GM19238 (cell line): ENCODE measurements at regions not wholly inside any gene's neighbourhood (a gene's known extent, or its start where the extent isn't known, plus 50 kb on each side); places are given as distances from the start of the nearest gene placed in this dataset.
"Not testable (repeated sequence)": the region's sequence is repeated elsewhere in the genome, so short reads cannot be mapped to it uniquely, and the experiment has no call there.

Source experiments
- DNase-seq: peaks from one replicate; pipeline ENCODE4 v3.0.0; 2011; ENCODE audit warnings: low spot score; ENCODE audit not compliant: insufficient read length

DNA sequence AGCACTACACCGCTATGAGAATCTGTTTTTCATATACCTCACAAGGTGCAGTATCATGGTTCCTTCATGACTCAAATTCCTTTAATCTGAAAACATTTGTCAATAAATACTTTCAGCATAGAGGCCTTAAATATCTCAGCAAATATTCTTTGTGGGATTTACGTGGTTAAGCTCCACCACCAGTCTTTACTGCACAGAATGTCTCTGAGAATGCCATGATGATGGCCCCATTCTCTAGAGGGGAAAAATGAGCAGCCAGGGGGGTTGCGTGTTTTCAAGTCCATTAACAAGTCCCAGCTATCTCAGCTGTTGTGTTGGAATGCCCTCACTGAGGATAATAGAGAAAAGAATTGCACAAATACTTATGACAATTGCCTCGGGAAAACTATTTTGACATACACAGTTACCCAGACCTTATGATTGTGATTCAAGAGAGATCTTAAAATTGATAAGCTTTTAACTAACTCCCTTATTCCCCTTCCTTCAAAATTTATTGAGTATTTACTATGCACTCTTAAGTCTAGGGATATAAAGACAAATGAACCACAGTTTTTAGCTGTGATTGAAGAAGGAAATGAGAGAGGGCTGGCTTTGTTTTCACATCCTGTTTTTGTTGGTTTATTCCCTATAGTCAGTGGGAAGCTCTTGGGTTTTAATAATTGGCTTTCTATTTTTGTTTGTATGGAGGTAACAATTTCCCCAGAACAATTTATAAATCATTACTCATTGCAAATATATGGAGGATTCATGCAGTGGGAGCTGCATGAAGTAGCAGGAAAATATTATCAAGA, 176.5 kb upstream of the VWC2 start:
- no peak for DNase-seq

- no peak for DNase-seq
These were observed 175.6 kb upstream of the VWC2 start for GRCh38 chr7:49597805-49598204.

DNA sequence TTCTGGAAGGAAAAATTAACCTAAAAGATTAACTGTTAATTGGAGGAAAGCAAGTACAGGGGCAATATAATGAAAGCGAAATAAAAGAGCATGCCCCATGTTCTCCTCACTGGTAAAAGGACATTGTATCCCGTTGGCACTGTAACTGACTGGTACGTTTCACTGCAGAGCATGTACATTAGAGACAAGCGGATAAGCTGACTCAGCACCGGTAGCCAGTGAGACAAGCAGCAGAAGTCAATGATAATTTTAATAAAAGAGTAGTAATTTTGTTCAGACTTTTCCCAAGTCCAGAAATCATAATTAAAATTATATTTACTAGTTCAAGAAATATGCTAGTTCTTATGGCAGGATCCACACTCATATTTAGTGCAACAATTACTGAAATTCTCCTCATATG, 161.5 kb upstream of the VWC2 start:
- DNase-seq: no peak

GRCh38 chr7:49613759-49614158, 159.7 kb upstream of the VWC2 start:
- no peak for DNase-seq

- DNase-seq: not testable (repeated sequence)
These were observed 158.5 kb upstream of the VWC2 start for GRCh38 chr7:49614974-49615373.

DNA sequence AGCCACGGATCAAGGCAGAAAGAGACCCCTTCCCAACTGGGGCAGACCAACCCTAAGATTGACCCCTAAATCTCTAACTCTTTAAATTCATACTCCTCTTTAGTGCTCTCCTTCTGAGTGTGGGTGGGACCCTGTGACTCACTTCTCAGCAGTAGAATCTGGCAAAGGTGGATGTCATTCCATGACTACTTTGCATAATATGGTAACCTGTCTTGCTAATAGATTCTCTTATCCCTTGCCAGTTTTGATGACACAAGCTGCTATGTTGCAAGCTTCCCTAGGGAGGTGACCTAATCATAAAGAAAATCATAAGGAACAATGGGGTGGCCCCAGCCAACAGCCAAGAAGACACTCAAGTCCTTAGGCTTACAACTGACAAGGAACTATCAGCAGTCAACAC, 155.4 kb upstream of the VWC2 start:
- no peak for DNase-seq

DNA sequence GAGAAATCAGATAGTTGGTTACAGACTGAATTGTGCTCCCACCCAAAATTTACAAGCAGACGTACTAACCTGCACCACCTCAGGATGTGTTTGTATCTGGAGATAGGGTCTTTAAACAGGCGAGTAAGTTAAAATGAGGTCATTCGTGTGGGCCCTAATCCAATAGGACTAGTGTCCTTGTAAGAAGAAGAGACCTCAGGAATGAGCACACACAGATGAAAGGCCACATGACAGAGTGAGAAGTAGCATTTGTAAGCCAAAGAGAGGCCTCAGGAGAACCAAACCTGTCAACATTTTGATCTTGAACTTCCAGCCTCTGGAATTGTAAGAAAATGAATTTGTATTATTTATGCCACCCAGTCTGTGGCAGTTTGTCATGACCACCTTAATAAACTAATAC, 149.5 kb upstream of the VWC2 start:
- DNase-seq: no peak

- no peak for DNase-seq
These were observed 148.8 kb upstream of the VWC2 start for GRCh38 chr7:49624611-49625010.

GRCh38 chr7:49630513-49630912, 142.9 kb upstream of the VWC2 start:
- no peak for DNase-seq

- no peak for DNase-seq
These were observed 142.2 kb upstream of the VWC2 start for GRCh38 chr7:49631071-49631815.

GRCh38 chr7:49631960-49632359, 141.5 kb upstream of the VWC2 start:
- DNase-seq: no peak

GRCh38 chr7:49635800-49636199, 137.6 kb upstream of the VWC2 start:
- no peak for DNase-seq

GRCh38 chr7:49636400-49636799, 137.0 kb upstream of the VWC2 start:
- no peak for DNase-seq

- no peak for DNase-seq
These were observed 135.3 kb upstream of the VWC2 start for GRCh38 chr7:49638166-49638565.

- DNase-seq: no peak
These were observed 134.3 kb upstream of the VWC2 start for GRCh38 chr7:49639068-49639593.

DNA sequence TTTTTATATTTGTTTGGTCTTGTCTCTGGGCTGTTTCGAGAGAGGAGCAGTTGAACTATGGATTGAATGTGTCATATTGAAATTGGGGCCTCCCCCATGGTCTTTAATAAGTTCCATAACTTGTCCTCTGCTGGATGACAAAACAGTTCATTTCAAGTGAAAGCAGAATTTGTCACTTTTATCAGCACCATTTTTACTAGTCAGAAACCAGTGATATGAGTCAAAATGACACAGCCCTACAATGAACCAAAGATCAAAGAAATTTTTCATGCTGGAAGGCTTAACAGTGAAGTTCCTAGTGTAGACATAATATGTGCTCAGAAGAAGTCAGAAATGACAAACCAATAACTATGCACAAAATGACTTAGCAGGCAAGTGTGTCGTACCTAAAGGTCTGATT, 133.6 kb upstream of the VWC2 start:
- DNase-seq: no peak

DNA sequence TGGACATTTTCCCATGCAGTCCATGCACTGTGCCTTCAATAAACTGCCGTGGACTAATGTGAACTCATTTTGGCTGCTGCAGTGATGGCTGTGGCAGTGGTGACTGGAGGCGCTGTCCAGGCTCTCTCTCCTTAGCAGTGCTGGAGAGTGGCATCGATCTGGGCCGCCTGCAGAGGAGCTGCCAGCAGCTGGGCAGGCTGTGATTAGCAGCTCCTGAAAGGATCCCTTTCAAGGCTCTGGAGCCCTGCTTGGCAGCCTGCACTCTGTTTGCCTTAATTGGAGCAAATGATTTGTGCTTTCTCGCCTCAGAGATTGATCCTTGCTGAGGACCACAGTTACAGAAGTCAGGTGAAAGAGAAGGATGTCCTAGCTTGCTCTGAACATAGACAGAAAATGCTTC, 130.1 kb upstream of the VWC2 start:
- DNase-seq: no peak

GRCh38 chr7:49643736-49644135, 129.7 kb upstream of the VWC2 start:
- DNase-seq: no peak

- no peak for DNase-seq
These were observed 128.9 kb upstream of the VWC2 start for GRCh38 chr7:49644396-49645166.

DNA sequence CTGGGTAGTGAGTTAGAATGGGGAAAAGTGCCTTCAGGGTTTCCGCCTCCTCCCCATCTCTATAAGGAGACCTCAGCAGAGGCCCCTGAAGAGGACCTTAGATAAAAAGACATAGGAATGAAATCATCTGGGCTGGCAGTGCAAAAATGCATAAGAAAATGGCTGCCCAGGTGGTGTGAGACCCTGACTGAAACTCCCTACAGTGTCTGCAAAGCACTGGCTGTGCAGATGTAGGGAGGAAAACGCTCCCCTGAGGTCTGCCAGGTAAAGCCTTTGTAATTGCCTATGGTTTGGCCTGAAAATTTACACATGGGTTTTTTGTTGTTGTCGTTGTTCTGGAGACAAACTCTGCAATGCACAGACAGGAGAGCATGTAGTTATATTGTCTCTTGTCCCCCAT, 128.1 kb upstream of the VWC2 start:
- DNase-seq: no peak

DNA sequence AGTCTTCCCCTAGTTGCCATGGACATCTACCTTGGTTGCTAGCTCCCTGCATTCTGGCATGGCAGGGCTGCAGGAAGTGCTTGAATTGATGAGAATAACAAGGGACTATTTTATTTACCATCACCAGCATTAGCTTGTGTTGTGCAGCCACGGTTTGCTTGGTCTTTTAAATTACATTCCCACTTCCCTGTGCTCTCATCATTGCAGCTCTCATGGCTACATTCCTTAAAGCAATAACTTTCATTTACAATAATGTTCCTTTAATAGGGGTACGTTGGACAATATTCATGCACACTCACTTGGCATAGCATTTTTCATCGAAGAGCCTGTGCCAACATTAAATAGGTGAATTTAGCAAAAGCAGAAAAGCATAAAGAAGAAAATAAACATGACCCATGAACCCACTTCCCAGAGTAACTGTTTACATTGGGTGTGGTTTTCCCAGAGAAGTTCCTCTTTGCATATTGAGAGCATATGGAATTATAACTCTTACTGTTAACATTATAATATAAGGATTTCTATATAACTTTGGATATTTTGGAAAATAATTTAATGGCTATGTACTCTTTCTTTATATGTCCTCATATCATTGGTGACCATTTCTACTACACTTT, 113.2 kb upstream of the VWC2 start:
- DNase-seq: no peak

- no peak for DNase-seq
These were observed 112.5 kb upstream of the VWC2 start for GRCh38 chr7:49660976-49661375.
